ENCODE measurements at regions not wholly inside any gene's neighbourhood (a gene's known extent, or its start where the extent isn't known, plus 50 kb on each side); places are given as distances from the start of the nearest gene placed in this dataset.

DNA sequence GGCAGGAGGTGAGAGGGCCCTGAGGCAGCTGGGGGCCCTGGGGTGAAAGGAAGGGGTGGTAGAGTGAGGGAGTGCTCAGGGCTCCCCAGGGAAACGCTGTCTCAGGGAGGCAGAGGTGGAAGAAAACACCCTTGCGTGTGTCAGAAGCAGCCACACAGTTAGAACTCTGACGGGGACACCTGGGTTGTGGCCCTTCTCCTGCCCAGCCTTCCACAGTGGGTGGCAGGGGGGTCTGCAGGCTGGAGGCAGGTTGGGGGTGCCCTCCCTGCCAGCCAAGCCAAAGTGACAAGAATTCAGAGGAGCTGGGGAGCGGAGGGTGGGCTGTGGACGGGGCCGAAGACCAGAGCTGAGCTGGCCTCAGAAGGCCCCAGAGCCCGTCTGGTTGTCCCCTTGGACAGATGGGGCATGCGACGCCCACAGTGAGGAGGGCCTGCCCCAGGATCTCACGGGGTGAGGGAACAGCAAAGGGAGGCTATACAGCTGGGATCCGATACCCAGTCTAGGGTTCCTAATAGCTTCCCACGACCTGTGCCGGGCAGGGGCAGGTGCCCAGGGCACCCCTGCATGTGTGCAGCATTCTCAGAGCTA, 105.2 kb upstream of the ADRA2C start:
- Histone ChIP-seq H3K4me3 (ENCODE audit: low read length) (no peak overlapping the region), H3K4me1 (ENCODE audit: low read length) (no peaks in the 10 kb centered on the region), H3K27ac (ENCODE audit: low read length) (no peak overlapping the region), H3K36me3 (replicated peaks; ENCODE audit: insufficient read depth, low read length) (no peaks in the 10 kb centered on the region), H4K20me1 (ENCODE audit: insufficient read depth, low read length) (no peaks in the 10 kb centered on the region), H3K27me3 (replicated peaks; ENCODE audit: insufficient read depth, low read length) (peaks cover 99% of the 10 kb centered on the region), H3K9me2 (replicated peaks; ENCODE audit: insufficient read depth, low read length) (no peaks in the 10 kb centered on the region), H3K79me2 (ENCODE audit: low read length) (no peaks in the 10 kb centered on the region), H3K9me3 (replicated peaks; ENCODE audit: insufficient read depth, low read length) (no peaks in the 10 kb centered on the region), H2AFZ (ENCODE audit: low read length) (no peak overlapping the region), H3K9ac (ENCODE audit: low read length) (no peak overlapping the region), H3F3A (ENCODE audit: insufficient read depth, low read length) (no peaks in the 10 kb centered on the region), H3K4me2 (ENCODE audit: low read depth, low read length) (no peak overlapping the region)
- TF ChIP-seq, protein P1, sequence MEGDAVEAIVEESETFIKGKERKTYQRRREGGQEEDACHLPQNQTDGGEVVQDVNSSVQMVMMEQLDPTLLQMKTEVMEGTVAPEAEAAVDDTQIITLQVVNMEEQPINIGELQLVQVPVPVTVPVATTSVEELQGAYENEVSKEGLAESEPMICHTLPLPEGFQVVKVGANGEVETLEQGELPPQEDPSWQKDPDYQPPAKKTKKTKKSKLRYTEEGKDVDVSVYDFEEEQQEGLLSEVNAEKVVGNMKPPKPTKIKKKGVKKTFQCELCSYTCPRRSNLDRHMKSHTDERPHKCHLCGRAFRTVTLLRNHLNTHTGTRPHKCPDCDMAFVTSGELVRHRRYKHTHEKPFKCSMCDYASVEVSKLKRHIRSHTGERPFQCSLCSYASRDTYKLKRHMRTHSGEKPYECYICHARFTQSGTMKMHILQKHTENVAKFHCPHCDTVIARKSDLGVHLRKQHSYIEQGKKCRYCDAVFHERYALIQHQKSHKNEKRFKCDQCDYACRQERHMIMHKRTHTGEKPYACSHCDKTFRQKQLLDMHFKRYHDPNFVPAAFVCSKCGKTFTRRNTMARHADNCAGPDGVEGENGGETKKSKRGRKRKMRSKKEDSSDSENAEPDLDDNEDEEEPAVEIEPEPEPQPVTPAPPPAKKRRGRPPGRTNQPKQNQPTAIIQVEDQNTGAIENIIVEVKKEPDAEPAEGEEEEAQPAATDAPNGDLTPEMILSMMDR (IDR thresholded peaks at IDR 0.05; ENCODE audit: low read length) = no peak
- no peak for TF ChIP-seq EZH2 (optimal IDR thresholded peaks at IDR 0.05; ENCODE audit: low read depth, low read length)
- no peak for TF ChIP-seq EZH2phosphoT487 (IDR thresholded peaks at IDR 0.05; ENCODE audit: low read length)
- DNase-seq = no peak

- Histone ChIP-seq H3K27ac (ENCODE audit: low read length) (no peak overlapping the region), H3K36me3 (replicated peaks; ENCODE audit: insufficient read depth, low read length) (no peaks in the 10 kb centered on the region), H3K9ac (ENCODE audit: low read length) (no peak overlapping the region), H3K79me2 (ENCODE audit: low read length) (no peaks in the 10 kb centered on the region), H3K4me2 (ENCODE audit: low read depth, low read length) (no peak overlapping the region), H3K4me1 (ENCODE audit: low read length) (no peaks in the 10 kb centered on the region), H4K20me1 (ENCODE audit: insufficient read depth, low read length) (no peaks in the 10 kb centered on the region), H3K4me3 (ENCODE audit: low read length) (no peak overlapping the region), H2AFZ (ENCODE audit: low read length) (no peak overlapping the region), H3K9me2 (replicated peaks; ENCODE audit: insufficient read depth, low read length) (no peaks in the 10 kb centered on the region), H3F3A (ENCODE audit: insufficient read depth, low read length) (no peaks in the 10 kb centered on the region), H3K27me3 (replicated peaks; ENCODE audit: insufficient read depth, low read length) (peaks cover 98% of the 10 kb centered on the region), H3K9me3 (replicated peaks; ENCODE audit: insufficient read depth, low read length) (no peaks in the 10 kb centered on the region)
- no peak for DNase-seq
- TF ChIP-seq, protein P1 (IDR thresholded peaks at IDR 0.05; ENCODE audit: low read length) = no peak
- TF ChIP-seq EZH2phosphoT487 (IDR thresholded peaks at IDR 0.05; ENCODE audit: low read length) = no peak
- TF ChIP-seq EZH2 (optimal IDR thresholded peaks at IDR 0.05; ENCODE audit: low read depth, low read length) = no peak
Measured at GRCh38 chr4:3660086-3660927, 105.9 kb upstream of the ADRA2C start.

GRCh38 chr4:3659131-3659530, 107.1 kb upstream of the ADRA2C start:
- Histone ChIP-seq H4K20me1 (ENCODE audit: insufficient read depth, low read length) (no peaks in the 10 kb centered on the region), H3F3A (ENCODE audit: insufficient read depth, low read length) (no peaks in the 10 kb centered on the region)

More at GRCh38 chr4:3659131-3659530, 107.1 kb upstream of the ADRA2C start:
- no peak overlapping the region for H3K4me2 ChIP-seq (ENCODE audit: low read depth, low read length)
- no peaks in the 10 kb centered on the region for H3K36me3 ChIP-seq (replicated peaks; ENCODE audit: insufficient read depth, low read length)
- H3K79me2 ChIP-seq (ENCODE audit: low read length) = no peaks in the 10 kb centered on the region
- H3K9ac ChIP-seq (ENCODE audit: low read length) = no peak overlapping the region
- H3K27ac ChIP-seq (ENCODE audit: low read length) = no peak overlapping the region
- H3K9me2 ChIP-seq (replicated peaks; ENCODE audit: insufficient read depth, low read length) = no peaks in the 10 kb centered on the region
- no peak overlapping the region for H3K4me3 ChIP-seq (ENCODE audit: low read length)
- H2AFZ ChIP-seq (ENCODE audit: low read length) = no peak overlapping the region
- no peak for DNase-seq
- no peak for TF ChIP-seq EZH2phosphoT487 (IDR thresholded peaks at IDR 0.05; ENCODE audit: low read length)
- no peak for TF ChIP-seq EZH2 (optimal IDR thresholded peaks at IDR 0.05; ENCODE audit: low read depth, low read length)
- TF ChIP-seq, protein P1 (IDR thresholded peaks at IDR 0.05; ENCODE audit: low read length) = no peak
- no peaks in the 10 kb centered on the region for H3K4me1 ChIP-seq (ENCODE audit: low read length)
- peaks cover 97% of the 10 kb centered on the region for H3K27me3 ChIP-seq (replicated peaks; ENCODE audit: insufficient read depth, low read length)
- no peaks in the 10 kb centered on the region for H3K9me3 ChIP-seq (replicated peaks; ENCODE audit: insufficient read depth, low read length)
